IMR-90 (cell line): ENCODE measurements at regions not wholly inside any gene's neighbourhood (a gene's known extent, or its start where the extent isn't known, plus 50 kb on each side); places are given as distances from the start of the nearest gene placed in this dataset.

ENCODE experiments used
- ATAC-seq: fragments of 200-7000 bp; cut with Tn5 transposase; 2 replicates; pipeline ENCODE4 v1.9.1; 2020; ENCODE audit warnings: low read depth, mild to moderate bottlenecking, moderate library complexity
- BruUV-seq: library from RNA; stranded (reverse); fragments of 400-500 nt; replicated peaks from 2 replicates; lab custom pipeline; 2021; lab: Mats Ljungman, UMichigan
- CTCF ChIA-PET: fragments of 300-600 bp; formaldehyde crosslinking; extraction: SDS; loops from one replicate; lab custom pipeline; 2021; ENCODE audit warnings: antibody characterized with exemption; lab: Yijun Ruan, JAX
- POLR2A ChIA-PET: fragments of 300-600 bp; sonication (Branson Sonifier 250); formaldehyde crosslinking; loops from one replicate; lab custom pipeline; 2022; ENCODE audit warnings: antibody characterized with exemption; ENCODE audit not compliant: unreplicated experiment; lab: Charles Lee
- DNase-seq: peaks from one replicate; pipeline ENCODE4 v3.0.0; 2013
- H2AFZ ChIP-seq: replicated peaks from 2 replicates; pipeline ENCODE3; 2013; ENCODE audit warnings: low read length, mild to moderate bottlenecking; ENCODE audit not compliant: poor library complexity
- H2AK5ac ChIP-seq: 2 replicates; pipeline ENCODE4 v1.6.1; 2013; ENCODE audit warnings: low read depth, low read length, inconsistent platforms
- H2AK9ac ChIP-seq: replicated peaks from 2 replicates; pipeline ENCODE3; 2013; ENCODE audit warnings: mild to moderate bottlenecking, low read depth, low read length, moderate library complexity; ENCODE audit not compliant: poor library complexity
- H2BK120ac ChIP-seq: 2 replicates; pipeline ENCODE4 v1.6.1; 2013; ENCODE audit warnings: low read depth, low read length, inconsistent platforms
- H2BK15ac ChIP-seq: 3 replicates; pipeline ENCODE4 v1.6.1; 2013; ENCODE audit warnings: low read depth, low read length, inconsistent platforms
- H2BK20ac ChIP-seq: 2 replicates; pipeline ENCODE4 v1.6.1; 2013; ENCODE audit warnings: low read depth, mild to moderate bottlenecking, inconsistent platforms, low read length, moderate library complexity
- H2BK5ac ChIP-seq: 2 replicates; pipeline ENCODE4 v1.6.1; 2013; ENCODE audit warnings: mild to moderate bottlenecking, low read depth, low read length, inconsistent platforms; ENCODE audit not compliant: poor library complexity, severe bottlenecking
- H3K14ac ChIP-seq: replicated peaks from 2 replicates; pipeline ENCODE4 v1.6.1; 2013; ENCODE audit warnings: low read depth, low read length, inconsistent platforms
- H3K18ac ChIP-seq: 2 replicates; pipeline ENCODE4 v1.6.1; 2013; ENCODE audit warnings: low read depth, low read length, control low read depth
- H3K23ac ChIP-seq: 2 replicates; pipeline ENCODE4 v1.6.1; 2013; ENCODE audit warnings: low read depth, low read length, inconsistent platforms
- H3K27ac ChIP-seq: 2 replicates; pipeline ENCODE4 v1.5.1; 2013; ENCODE audit warnings: mild to moderate bottlenecking, control low read depth, low read length; ENCODE audit not compliant: insufficient read depth
- H3K27me3 ChIP-seq: 2 replicates; pipeline ENCODE4 v1.6.1; 2013; ENCODE audit warnings: low read length; ENCODE audit not compliant: control insufficient read depth, insufficient read depth
- H3K36me3 ChIP-seq: 2 replicates; pipeline ENCODE4 v1.6.1; 2013; ENCODE audit warnings: low read length, mixed read lengths; ENCODE audit not compliant: control insufficient read depth, insufficient read depth
- H3K4ac ChIP-seq: 2 replicates; pipeline ENCODE4 v1.6.1; 2013; ENCODE audit warnings: low read depth, low read length, inconsistent platforms
- H3K4me1 ChIP-seq: 2 replicates; pipeline ENCODE4 v1.6.1; 2013; ENCODE audit warnings: low read length, mixed read lengths; ENCODE audit not compliant: control insufficient read depth, insufficient read depth
- H3K4me2 ChIP-seq: 2 replicates; pipeline ENCODE4 v1.6.1; 2013; ENCODE audit warnings: low read depth, mild to moderate bottlenecking, control low read depth, low read length, moderate library complexity
- H3K4me3 ChIP-seq: 2 replicates; pipeline ENCODE4 v1.5.1; 2013; ENCODE audit warnings: low read depth, mild to moderate bottlenecking, control low read depth, low read length, moderate library complexity; ENCODE audit not compliant: insufficient read depth
- H3K56ac ChIP-seq: 2 replicates; pipeline ENCODE4 v1.6.1; 2013; ENCODE audit warnings: low read length, inconsistent platforms; ENCODE audit not compliant: insufficient read depth; ENCODE audit errors: extremely low read depth
- H3K79me1 ChIP-seq, 2 experiments: 2 replicates each; pipeline ENCODE4 v1.6.1; 2013; ENCODE audit warnings: low read length in 2 of 2, inconsistent platforms in 1 of 2, low read depth in 1 of 2
- H3K9ac ChIP-seq: 2 replicates; pipeline ENCODE4 v1.6.1; 2013; ENCODE audit warnings: low read depth, low read length, control low read depth
- H3K9me1 ChIP-seq: 2 replicates; pipeline ENCODE4 v1.6.1; 2013; ENCODE audit warnings: low read length, inconsistent platforms; ENCODE audit not compliant: insufficient read depth
- H3K9me3 ChIP-seq: 2 replicates; pipeline ENCODE4 v1.6.1; 2013; ENCODE audit warnings: low read length; ENCODE audit not compliant: control insufficient read depth, insufficient read depth
- H4K20me1 ChIP-seq: 2 replicates; pipeline ENCODE4 v1.6.1; 2013; ENCODE audit warnings: low read length, inconsistent platforms; ENCODE audit not compliant: insufficient read depth
- H4K5ac ChIP-seq: 2 replicates; pipeline ENCODE4 v1.6.1; 2013; ENCODE audit warnings: mild to moderate bottlenecking, low read depth, low read length, control low read depth
- H4K8ac ChIP-seq, 2 experiments: 2 replicates each; pipeline ENCODE4 v1.6.1; 2013; ENCODE audit warnings: low read depth in 2 of 2, low read length in 2 of 2, control low read depth in 1 of 2, inconsistent platforms in 1 of 2
- H4K91ac ChIP-seq: 2 replicates; pipeline ENCODE4 v1.6.1; 2013; ENCODE audit warnings: low read depth, low read length, inconsistent platforms; ENCODE audit not compliant: insufficient read depth
- BHLHE40 ChIP-seq: fragments of 150-350 bp; IDR thresholded peaks from 2 replicates; pipeline ENCODE4 v1.6.1; 2016; ENCODE audit warnings: mild to moderate bottlenecking, low read depth, low read length
- CEBPB ChIP-seq: IDR thresholded peaks from 2 replicates; pipeline ENCODE4 v1.6.1; 2012; ENCODE audit warnings: low read depth, low read length, improper control_type of control experiment
- CHD1 ChIP-seq: IDR thresholded peaks from 2 replicates; pipeline ENCODE4 v1.6.1; 2012; ENCODE audit warnings: low read depth, low read length, improper control_type of control experiment
- CTCF ChIP-seq: conservative IDR thresholded peaks from 2 replicates; pipeline ENCODE4 v1.5.1; 2012; ENCODE audit warnings: mild to moderate bottlenecking, low read depth, low read length, improper control_type of control experiment
- FOS ChIP-seq: fragments of 150-350 bp; IDR thresholded peaks from 2 replicates; pipeline ENCODE4 v1.6.1; 2016; ENCODE audit warnings: low read depth, low read length
- MXI1 ChIP-seq: IDR thresholded peaks from 2 replicates; pipeline ENCODE4 v1.6.1; 2012; ENCODE audit warnings: low read depth, mild to moderate bottlenecking, low read length, moderate library complexity, borderline replicate concordance
- RFX5 ChIP-seq: IDR thresholded peaks from 2 replicates; pipeline ENCODE4 v1.8.0; 2012; ENCODE audit warnings: low read depth, mild to moderate bottlenecking, low read length, moderate library complexity
- SMC3 ChIP-seq: fragments of 150-350 bp; IDR thresholded peaks from 2 replicates; pipeline ENCODE4 v1.6.1; 2016; ENCODE audit warnings: low read depth, mild to moderate bottlenecking, antibody characterized with exemption, low read length, moderate library complexity
- WGBS, 2 experiments: methylation state at CpG; one replicate each; pipeline versions ENCODE4 v1.1.5 to v1.1.7; 2013; ENCODE audit warnings: missing lambda C conversion rate in 2 of 2; ENCODE audit not compliant: insufficient read length in 1 of 2; ENCODE audit errors: extremely low coverage in 2 of 2; 5-methylcytosine and 5-hydroxymethylcytosine counted together
- dilution Hi-C: fragments of 300-500 bp; cut with HindIII; formaldehyde crosslinking; loops from one replicate; pipeline ENCODE4 v1.14.3; 2018; ENCODE audit warnings: low sequenced_read_pairs; ENCODE audit not compliant: unreplicated experiment
- in situ Hi-C: fragments of 300-500 bp; cut with MboI; formaldehyde crosslinking; loops from 3 replicates; pipeline ENCODE4 v1.14.3; 2019; ENCODE audit warnings: low sequenced_read_pairs, inconsistent platforms, mixed read lengths
- intact Hi-C: fragments of 100-400 bp; cut with micrococcal nuclease; formaldehyde crosslinking; loops from 2 replicates; pipeline ENCODE4 v1.10.0; 2022

GRCh38 chr3:3618623-3619022, 180.6 kb upstream of the LRRN1 start:
- Histone ChIP-seq H3K4me3 (no peak overlapping the region), H3K23ac (no peak overlapping the region), H3K9ac (no peak overlapping the region), H3K4me1 (no peaks in the 10 kb centered on the region), H2AK5ac (no peak overlapping the region), H3K4me2 (no peak overlapping the region), H3K36me3 (no peaks in the 10 kb centered on the region), H3K27ac (no peak overlapping the region), H2BK15ac (no peak overlapping the region), H2AK9ac (no peak overlapping the region), H3K4ac (no peak overlapping the region), H4K20me1 (no peaks in the 10 kb centered on the region), H2BK120ac (no peak overlapping the region), H4K5ac (no peak overlapping the region), H4K91ac (no peak overlapping the region), H3K14ac (no peak overlapping the region), H4K8ac (no peak overlapping the region), H3K56ac (no peak overlapping the region), H3K18ac (no peak overlapping the region), H3K27me3 (no peaks in the 10 kb centered on the region), H3K9me3 (peaks cover 17% of the 10 kb centered on the region), H3K9me1 (no peaks in the 10 kb centered on the region), H2BK20ac (no peak overlapping the region), H2BK5ac (no peak overlapping the region), H2AFZ (no peak overlapping the region), H3K79me1 (no peaks in the 10 kb centered on the region)
- DNase-seq: no peak
- no TSS peak for BruUV-seq
- intact Hi-C loops (no loop called here), in situ Hi-C loops (no loop called here), dilution Hi-C loops (no loop called here)
- ATAC-seq: no peak
- ChIA-PET POLR2A (no interaction called here), CTCF (no interaction called here)
- WGBS, 2 experiments: no CpG with 5 or more reads among the region's 1 CpG
- TF ChIP-seq CEBPB (no peak), SMC3 (no peak), FOS (no peak), MXI1 (no peak), CHD1 (no peak), CTCF (no peak), BHLHE40 (no peak), RFX5 (no peak)
